ENCODE measurements at regions not wholly inside any gene's neighbourhood (a gene's known extent, or its start where the extent isn't known, plus 50 kb on each side); places are given as distances from the start of the nearest gene placed in this dataset.
"Not testable (repeated sequence)": the region's sequence is repeated elsewhere in the genome, so short reads cannot be mapped to it uniquely, and the experiment has no call there.

DNA sequence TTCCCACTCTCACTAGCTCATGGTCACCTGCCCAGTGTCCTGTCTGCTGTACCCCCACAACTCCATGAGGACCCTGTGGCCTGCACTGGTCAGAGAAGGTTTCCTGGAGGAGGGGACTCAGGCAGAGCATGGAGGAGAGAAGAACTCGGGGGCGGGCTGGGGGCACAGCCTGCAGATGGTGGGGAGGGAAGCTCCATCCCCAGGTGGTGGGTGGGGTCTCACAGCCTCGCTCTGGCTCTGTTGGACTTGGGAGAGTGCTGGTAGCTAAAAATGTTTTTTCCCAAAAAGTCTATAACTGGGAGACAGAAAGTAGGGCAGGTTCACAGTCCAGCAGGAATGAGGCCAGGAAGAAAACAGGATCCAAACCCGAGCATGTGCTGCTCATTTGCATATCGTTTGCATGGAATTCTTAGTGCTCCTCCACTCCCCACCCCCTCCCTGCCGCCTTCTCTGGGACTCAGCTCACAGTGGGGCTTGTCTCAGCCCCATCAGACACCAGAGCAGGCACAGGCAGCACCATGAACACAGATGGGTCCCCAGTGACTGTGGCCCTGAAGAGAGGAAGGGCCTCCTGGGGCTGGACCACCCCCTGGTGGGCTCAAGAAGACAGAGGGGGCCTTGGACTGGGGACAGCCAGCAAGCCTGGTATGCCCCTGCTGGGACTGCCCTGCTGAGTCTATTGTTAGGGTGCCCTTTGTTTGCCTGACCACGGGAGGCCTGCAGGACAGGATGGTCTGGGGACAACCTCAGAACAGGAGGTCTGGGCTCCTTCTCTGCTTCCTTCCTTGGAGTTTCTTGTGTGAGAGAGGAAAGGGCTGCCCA, 67.0 kb upstream of the SFSWAP start:
- H3K27me3 ChIP-seq (ENCODE audit: insufficient read depth, low read length): no peaks in the 10 kb centered on the region
- H2BK5ac ChIP-seq (ENCODE audit: low read depth, low read length, poor library complexity): no peak overlapping the region
- no peak overlapping the region for H3K4ac ChIP-seq (ENCODE audit: low read depth, low read length)
- no peak overlapping the region for H3K4me3 ChIP-seq (ENCODE audit: low read depth, low read length)
- H3K9me3 ChIP-seq (ENCODE audit: insufficient read depth, low read depth, low read length): peaks cover 2% of the 10 kb centered on the region
- no peak overlapping the region for H3K27ac ChIP-seq (ENCODE audit: low read depth, low read length)
- no peaks in the 10 kb centered on the region for H3K4me1 ChIP-seq (ENCODE audit: control insufficient read depth in 1 of 2, insufficient read depth in 2 of 2, low read length in 2 of 2)
- no peak overlapping the region for H3K14ac ChIP-seq (ENCODE audit: low read length)
- H3K36me3 ChIP-seq (ENCODE audit: control insufficient read depth in 1 of 2, insufficient read depth in 2 of 2, low read length in 2 of 2): no peaks in the 10 kb centered on the region
- H2AK5ac ChIP-seq (ENCODE audit: low read length): no peak overlapping the region
- H3K4me2 ChIP-seq (ENCODE audit: low read length): no peak overlapping the region
- H2BK12ac ChIP-seq (ENCODE audit: low read length): no peak overlapping the region
- H2BK120ac ChIP-seq (ENCODE audit: insufficient read depth, low read length, poor library complexity): no peak overlapping the region
- no peak overlapping the region for H3K18ac ChIP-seq (ENCODE audit: low read length)
- H3K9ac ChIP-seq (ENCODE audit: low read length): no peak overlapping the region
- no peak overlapping the region for H2AFZ ChIP-seq (ENCODE audit: insufficient read depth, low read length, poor library complexity)
- no peak overlapping the region for H3K23ac ChIP-seq (ENCODE audit: low read length)
- H4K8ac ChIP-seq (ENCODE audit: low read depth, low read length): no peak overlapping the region
- no CpG with 5 or more reads among the region's 7 CpGs for WGBS (ENCODE audit: extremely low coverage, insufficient coverage, insufficient read length)
- DNase-seq: no peak
- no peak overlapping the region for H4K91ac ChIP-seq (ENCODE audit: low read depth, low read length)
- no peaks in the 10 kb centered on the region for H3K79me2 ChIP-seq (ENCODE audit: control insufficient read depth, insufficient read depth, low read length, poor library complexity)
- no peaks in the 10 kb centered on the region for H3K79me1 ChIP-seq (ENCODE audit: low read length)
- no peak overlapping the region for H4K12ac ChIP-seq (ENCODE audit: low read depth, low read length)

GRCh38 chr12:131644481-131644880, 66.4 kb upstream of the SFSWAP start:
- Histone ChIP-seq H2BK12ac (ENCODE audit: low read length) (no peak overlapping the region), H3K9me3 (ENCODE audit: insufficient read depth, low read depth, low read length) (peaks cover 2% of the 10 kb centered on the region), H3K14ac (ENCODE audit: low read length) (no peak overlapping the region), H3K27me3 (ENCODE audit: insufficient read depth, low read length) (no peaks in the 10 kb centered on the region), H3K23ac (ENCODE audit: low read length) (no peak overlapping the region), H2BK5ac (ENCODE audit: low read depth, low read length, poor library complexity) (no peak overlapping the region), H3K18ac (ENCODE audit: low read length) (no peak overlapping the region), H3K9ac (ENCODE audit: low read length) (no peak overlapping the region), H3K79me1 (ENCODE audit: low read length) (no peaks in the 10 kb centered on the region), H3K4me1 (ENCODE audit: control insufficient read depth in 1 of 2, insufficient read depth in 2 of 2, low read length in 2 of 2) (no peaks in the 10 kb centered on the region), H2AK5ac (ENCODE audit: low read length) (no peak overlapping the region), H4K8ac (ENCODE audit: low read depth, low read length) (no peak overlapping the region), H3K36me3 (ENCODE audit: control insufficient read depth in 1 of 2, insufficient read depth in 2 of 2, low read length in 2 of 2) (no peaks in the 10 kb centered on the region), H4K12ac (ENCODE audit: low read depth, low read length) (no peak overlapping the region), H4K91ac (ENCODE audit: low read depth, low read length) (no peak overlapping the region), H2BK120ac (ENCODE audit: insufficient read depth, low read length, poor library complexity) (no peak overlapping the region), H3K4ac (ENCODE audit: low read depth, low read length) (no peak overlapping the region), H3K4me3 (ENCODE audit: low read depth, low read length) (no peak overlapping the region), H3K4me2 (ENCODE audit: low read length) (no peak overlapping the region), H2AFZ (ENCODE audit: insufficient read depth, low read length, poor library complexity) (no peak overlapping the region), H3K79me2 (ENCODE audit: control insufficient read depth, insufficient read depth, low read length, poor library complexity) (no peaks in the 10 kb centered on the region), H3K27ac (ENCODE audit: low read depth, low read length) (no peak overlapping the region)
- no peak for DNase-seq
- WGBS (ENCODE audit: extremely low coverage, insufficient coverage, insufficient read length): no CpG with 5 or more reads among the region's 1 CpG

GRCh38 chr12:131644917-131645316, 66.0 kb upstream of the SFSWAP start:
- not testable (repeated sequence) for H2AK5ac ChIP-seq (ENCODE audit: low read length); H3K79me1 ChIP-seq (ENCODE audit: low read length); H3K23ac ChIP-seq (ENCODE audit: low read length); H4K91ac ChIP-seq (ENCODE audit: low read depth, low read length); H3K4me1 ChIP-seq (ENCODE audit: control insufficient read depth in 1 of 2, insufficient read depth in 2 of 2, low read length in 2 of 2); H2BK5ac ChIP-seq (ENCODE audit: low read depth, low read length, poor library complexity); H3K18ac ChIP-seq (ENCODE audit: low read length); H3K9ac ChIP-seq (ENCODE audit: low read length); H4K8ac ChIP-seq (ENCODE audit: low read depth, low read length); H3K4ac ChIP-seq (ENCODE audit: low read depth, low read length); H3K27me3 ChIP-seq (ENCODE audit: insufficient read depth, low read length); H3K79me2 ChIP-seq (ENCODE audit: control insufficient read depth, insufficient read depth, low read length, poor library complexity); H3K9me3 ChIP-seq (ENCODE audit: insufficient read depth, low read depth, low read length); H3K36me3 ChIP-seq (ENCODE audit: control insufficient read depth in 1 of 2, insufficient read depth in 2 of 2, low read length in 2 of 2); DNase-seq; H2AFZ ChIP-seq (ENCODE audit: insufficient read depth, low read length, poor library complexity); H2BK120ac ChIP-seq (ENCODE audit: insufficient read depth, low read length, poor library complexity); H3K14ac ChIP-seq (ENCODE audit: low read length); H4K12ac ChIP-seq (ENCODE audit: low read depth, low read length); H3K4me2 ChIP-seq (ENCODE audit: low read length); H2BK12ac ChIP-seq (ENCODE audit: low read length); H3K27ac ChIP-seq (ENCODE audit: low read depth, low read length); H3K4me3 ChIP-seq (ENCODE audit: low read depth, low read length)
- no CpG with 5 or more reads among the region's 9 CpGs for WGBS (ENCODE audit: extremely low coverage, insufficient coverage, insufficient read length)

DNA sequence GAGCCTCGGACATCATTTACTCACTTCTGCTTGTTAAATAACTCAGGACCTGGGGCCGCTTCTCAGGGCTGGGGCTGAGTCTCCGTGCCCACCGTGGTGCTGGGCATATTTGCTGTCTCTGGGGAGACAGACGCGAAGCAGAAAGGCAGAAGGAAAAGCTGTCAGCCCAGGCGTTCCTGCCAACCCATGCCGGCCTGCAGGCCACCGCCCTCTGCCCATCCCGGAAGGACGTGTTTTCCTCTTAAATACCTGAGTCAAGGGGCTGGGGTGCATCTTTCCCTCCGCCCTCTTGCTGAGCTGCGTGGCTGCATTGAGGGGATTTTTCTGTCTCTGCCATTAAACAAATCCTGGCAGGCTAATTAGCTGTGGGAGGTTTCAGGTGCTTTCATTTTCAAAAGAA, 65.3 kb upstream of the SFSWAP start:
- not testable (repeated sequence) for H3K27me3 ChIP-seq (ENCODE audit: insufficient read depth, low read length); H4K12ac ChIP-seq (ENCODE audit: low read depth, low read length); H3K9me3 ChIP-seq (ENCODE audit: insufficient read depth, low read depth, low read length); H3K23ac ChIP-seq (ENCODE audit: low read length); H2AFZ ChIP-seq (ENCODE audit: insufficient read depth, low read length, poor library complexity); DNase-seq; H3K9ac ChIP-seq (ENCODE audit: low read length); H3K36me3 ChIP-seq (ENCODE audit: control insufficient read depth in 1 of 2, insufficient read depth in 2 of 2, low read length in 2 of 2); H4K8ac ChIP-seq (ENCODE audit: low read depth, low read length); H4K91ac ChIP-seq (ENCODE audit: low read depth, low read length); H3K18ac ChIP-seq (ENCODE audit: low read length); H3K14ac ChIP-seq (ENCODE audit: low read length); H3K4me2 ChIP-seq (ENCODE audit: low read length); H3K4ac ChIP-seq (ENCODE audit: low read depth, low read length); H2BK5ac ChIP-seq (ENCODE audit: low read depth, low read length, poor library complexity); H3K4me3 ChIP-seq (ENCODE audit: low read depth, low read length); H3K4me1 ChIP-seq (ENCODE audit: control insufficient read depth in 1 of 2, insufficient read depth in 2 of 2, low read length in 2 of 2); H2BK120ac ChIP-seq (ENCODE audit: insufficient read depth, low read length, poor library complexity); H3K79me2 ChIP-seq (ENCODE audit: control insufficient read depth, insufficient read depth, low read length, poor library complexity); H3K27ac ChIP-seq (ENCODE audit: low read depth, low read length); H2BK12ac ChIP-seq (ENCODE audit: low read length); H3K79me1 ChIP-seq (ENCODE audit: low read length); H2AK5ac ChIP-seq (ENCODE audit: low read length)
- WGBS (ENCODE audit: extremely low coverage, insufficient coverage, insufficient read length): no CpG with 5 or more reads among the region's 13 CpGs

All from trophoblast cell (in vitro differentiated cells and primary cell).